Esophagus squamous epithelium (tissue), 4 donors: ENCODE measurements at regions not wholly inside any gene's neighbourhood (a gene's known extent, or its start where the extent isn't known, plus 50 kb on each side); places are given as distances from the start of the nearest gene placed in this dataset.

Experiments used
- CTCF ChIP-seq, 6 experiments: fragments of 450-650 bp in 4 of 6; fragments of 200-600 bp in 2 of 6; sonication (generic) in 2 of 6; IDR thresholded peaks; one replicate each; pipeline ENCODE4 v1.5.1; 2016 to 2019; ENCODE audit warnings: antibody characterized with exemption in 6 of 6, mild to moderate bottlenecking in 4 of 6, moderate library complexity in 4 of 6
- POLR2A ChIP-seq, 4 donors: fragments of 450-650 bp; IDR thresholded peaks; one replicate each; pipeline ENCODE4 v1.6.1; 2017; ENCODE audit warnings: antibody characterized with exemption in 4 of 4, mild to moderate bottlenecking in 4 of 4, moderate library complexity in 3 of 4

- TF ChIP-seq CTCF (IDR thresholded peaks at IDR 0.05) (no peak), POLR2A (IDR thresholded peaks at IDR 0.05) (no peak)
Observed at GRCh38 chr18:43389163-43389562, 111.9 kb upstream of the SYT4 start.
